Tibial nerve (tissue), 3 donors: ENCODE measurements at regions not wholly inside any gene's neighbourhood (a gene's known extent, or its start where the extent isn't known, plus 50 kb on each side); places are given as distances from the start of the nearest gene placed in this dataset.

Experiments
- POLR2A ChIP-seq, 2 donors: fragments of 450-650 bp; IDR thresholded peaks; one replicate each; pipeline ENCODE4 v1.6.1; 2017; ENCODE audit warnings: antibody characterized with exemption in 2 of 2, mild to moderate bottlenecking in 2 of 2, moderate library complexity in 2 of 2
- TF ChIP-seq, protein P1 (sequence below), 5 experiments: fragments of 200-600 bp in 3 of 5; fragments of 450-650 bp in 2 of 5; sonication (generic) in 3 of 5; IDR thresholded peaks; one replicate each; pipeline ENCODE4 v1.5.1; 2016 to 2019; ENCODE audit warnings: antibody characterized with exemption in 5 of 5, mild to moderate bottlenecking in 3 of 5, moderate library complexity in 2 of 5

DNA sequence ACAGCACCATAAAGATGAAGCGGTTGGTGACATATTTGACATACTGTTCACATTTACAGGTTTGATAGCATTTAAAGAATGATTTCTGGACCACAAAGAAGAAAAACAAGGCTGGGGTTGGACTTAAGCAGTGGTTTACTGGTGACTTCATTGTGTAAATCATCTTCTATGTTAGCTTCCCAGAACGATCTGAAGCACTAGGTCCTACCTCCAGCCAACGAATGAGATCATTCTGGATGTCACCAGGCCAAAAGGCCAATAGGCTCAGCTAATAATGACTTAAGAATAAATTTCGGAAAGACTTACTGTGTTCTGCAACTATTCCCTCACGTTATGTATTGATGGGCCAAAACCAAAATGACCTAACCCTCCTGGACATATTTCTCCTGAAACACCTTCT, 675.3 kb upstream of the CCNG1 start:
- TF ChIP-seq, protein P1, sequence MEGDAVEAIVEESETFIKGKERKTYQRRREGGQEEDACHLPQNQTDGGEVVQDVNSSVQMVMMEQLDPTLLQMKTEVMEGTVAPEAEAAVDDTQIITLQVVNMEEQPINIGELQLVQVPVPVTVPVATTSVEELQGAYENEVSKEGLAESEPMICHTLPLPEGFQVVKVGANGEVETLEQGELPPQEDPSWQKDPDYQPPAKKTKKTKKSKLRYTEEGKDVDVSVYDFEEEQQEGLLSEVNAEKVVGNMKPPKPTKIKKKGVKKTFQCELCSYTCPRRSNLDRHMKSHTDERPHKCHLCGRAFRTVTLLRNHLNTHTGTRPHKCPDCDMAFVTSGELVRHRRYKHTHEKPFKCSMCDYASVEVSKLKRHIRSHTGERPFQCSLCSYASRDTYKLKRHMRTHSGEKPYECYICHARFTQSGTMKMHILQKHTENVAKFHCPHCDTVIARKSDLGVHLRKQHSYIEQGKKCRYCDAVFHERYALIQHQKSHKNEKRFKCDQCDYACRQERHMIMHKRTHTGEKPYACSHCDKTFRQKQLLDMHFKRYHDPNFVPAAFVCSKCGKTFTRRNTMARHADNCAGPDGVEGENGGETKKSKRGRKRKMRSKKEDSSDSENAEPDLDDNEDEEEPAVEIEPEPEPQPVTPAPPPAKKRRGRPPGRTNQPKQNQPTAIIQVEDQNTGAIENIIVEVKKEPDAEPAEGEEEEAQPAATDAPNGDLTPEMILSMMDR (IDR thresholded peaks at IDR 0.05), result no peak
- no peak for TF ChIP-seq POLR2A (IDR thresholded peaks at IDR 0.05)
